PC-9 (cell line): ENCODE measurements at regions not wholly inside any gene's neighbourhood (a gene's known extent, or its start where the extent isn't known, plus 50 kb on each side); places are given as distances from the start of the nearest gene placed in this dataset.

Experiments
- BruUV-seq: library from RNA; stranded (reverse); fragments of 400-500 nt; replicated peaks from 2 replicates; lab custom pipeline; 2021; lab: Mats Ljungman, UMichigan
- CTCF ChIA-PET: fragments of 300-600 bp; sonication (Branson Sonifier 250); formaldehyde crosslinking; loops from one replicate; lab custom pipeline; 2022; ENCODE audit warnings: antibody characterized with exemption; lab: Charles Lee
- POLR2A ChIA-PET: fragments of 300-600 bp; sonication (Branson Sonifier 250); formaldehyde crosslinking; loops from one replicate; lab custom pipeline; 2022; ENCODE audit warnings: antibody characterized with exemption; ENCODE audit not compliant: unreplicated experiment; lab: Charles Lee
- DNase-seq, 2 experiments: peaks; one replicate each; pipeline versions ENCODE4 v3.0.0 to v3.0.0-alpha.2; 2015 to 2022; ENCODE audit warnings: mixed read lengths in 1 of 2
- H2AFZ ChIP-seq: fragments of 200-600 bp; sonication (generic); 2 replicates; pipeline ENCODE4 v1.8.1; 2017; ENCODE audit warnings: antibody characterized with exemption
- H3F3A ChIP-seq: fragments of 200-600 bp; sonication (generic); 2 replicates; pipeline ENCODE4 v1.8.1; 2017; ENCODE audit warnings: antibody characterized with exemption, mild to moderate bottlenecking, low read depth; ENCODE audit not compliant: insufficient read depth
- H3K27ac ChIP-seq: fragments of 200-600 bp; sonication (generic); 2 replicates; pipeline ENCODE4 v1.6.1; 2016; ENCODE audit warnings: mixed run types
- H3K27me3 ChIP-seq: fragments of 200-600 bp; sonication (generic); 2 replicates; pipeline ENCODE4 v1.6.1; 2016; ENCODE audit warnings: low read depth, mixed run types; ENCODE audit not compliant: insufficient read depth
- H3K36me3 ChIP-seq: fragments of 200-600 bp; sonication (generic); 2 replicates; pipeline ENCODE4 v1.6.1; 2016; ENCODE audit warnings: low read depth, mixed run types
- H3K4me1 ChIP-seq: fragments of 200-600 bp; sonication (generic); replicated peaks from 2 replicates; pipeline ENCODE4 v1.6.1; 2016; ENCODE audit warnings: mixed run types; ENCODE audit not compliant: insufficient read depth
- H3K4me2 ChIP-seq: fragments of 200-600 bp; sonication (generic); 2 replicates; pipeline ENCODE4 v1.6.1; 2017; ENCODE audit warnings: mixed run types
- H3K4me3 ChIP-seq: fragments of 200-600 bp; sonication (generic); 2 replicates; pipeline ENCODE4 v1.6.1; 2016; ENCODE audit warnings: mixed run types
- H3K79me2 ChIP-seq: fragments of 200-600 bp; sonication (generic); 2 replicates; pipeline ENCODE4 v1.6.1; 2017; ENCODE audit warnings: low read depth, mixed run types
- H3K9me2 ChIP-seq: fragments of 200-600 bp; sonication (generic); 2 replicates; pipeline ENCODE4 v1.8.1; 2017; ENCODE audit warnings: mild to moderate bottlenecking; ENCODE audit not compliant: insufficient read depth
- H3K9me3 ChIP-seq: fragments of 200-600 bp; sonication (generic); 2 replicates; pipeline ENCODE4 v1.8.1; 2016; ENCODE audit warnings: low read depth; ENCODE audit not compliant: insufficient read depth
- H4K20me1 ChIP-seq: fragments of 200-600 bp; sonication (generic); 2 replicates; pipeline ENCODE4 v1.8.1; 2017; ENCODE audit not compliant: insufficient read depth
- CTCF ChIP-seq: fragments of 200-600 bp; sonication (generic); conservative IDR thresholded peaks from 2 replicates; pipeline ENCODE4 v1.6.1; 2017; ENCODE audit warnings: mixed run types, antibody characterized with exemption, mild to moderate bottlenecking, moderate library complexity
- EZH2 ChIP-seq: fragments of 200-600 bp; sonication (generic); IDR thresholded peaks from 2 replicates; pipeline ENCODE4 v1.8.0; 2017; ENCODE audit warnings: antibody characterized with exemption, low read depth
- intact Hi-C: fragments of 100-400 bp; cut with micrococcal nuclease; formaldehyde crosslinking; loops from one replicate; pipeline ENCODE4 v1.10.0; 2022; ENCODE audit not compliant: unreplicated experiment

GRCh38 chr11:93902921-93903320 is 52.5 kb upstream of the VSTM5 start:
- no peak for TF ChIP-seq CTCF
- TF ChIP-seq EZH2 = no peak
- CTCF ChIA-PET = no interaction called here
- no peaks in the 10 kb centered on the region for H3K79me2 ChIP-seq
- no peak overlapping the region for H3K4me3 ChIP-seq
- DNase-seq = no peak
- H2AFZ ChIP-seq = no peak overlapping the region
- POLR2A ChIA-PET = no interaction called here
- intact Hi-C loops = no loop called here
- H3K9me3 ChIP-seq = no peaks in the 10 kb centered on the region
- BruUV-seq = no TSS peak
- H3K9me2 ChIP-seq = no peaks in the 10 kb centered on the region; the same call in 1 of the 2 replicates
- no peaks in the 10 kb centered on the region for H3K36me3 ChIP-seq
- H3K4me2 ChIP-seq = no peak overlapping the region
- no peaks in the 10 kb centered on the region for H3K27me3 ChIP-seq
- H3K27ac ChIP-seq = no peak overlapping the region
- H4K20me1 ChIP-seq = no peaks in the 10 kb centered on the region
- no peaks in the 10 kb centered on the region for H3F3A ChIP-seq
- H3K4me1 ChIP-seq = no peaks in the 10 kb centered on the region

GRCh38 chr11:93903989-93904388 is 53.6 kb upstream of the VSTM5 start:
- POLR2A ChIA-PET = no interaction called here
- Histone ChIP-seq H3K9me2 (no peaks in the 10 kb centered on the region; the same call in 1 of the 2 replicates), H3K9me3 (no peaks in the 10 kb centered on the region), H3K4me2 (no peak overlapping the region), H3K27ac (no peak overlapping the region), H2AFZ (no peak overlapping the region), H3K79me2 (no peaks in the 10 kb centered on the region), H3K27me3 (no peaks in the 10 kb centered on the region), H3K4me3 (no peak overlapping the region), H3K36me3 (no peaks in the 10 kb centered on the region), H3K4me1 (peaks cover 7% of the 10 kb centered on the region), H4K20me1 (no peaks in the 10 kb centered on the region), H3F3A (no peaks in the 10 kb centered on the region)
- CTCF ChIA-PET = no interaction called here
- DNase-seq = no peak
- intact Hi-C loops = no loop called here
- no TSS peak for BruUV-seq
- TF ChIP-seq CTCF = no peak; the same call in 1 of the 2 replicates
- TF ChIP-seq EZH2 = no peak

- H2AFZ ChIP-seq = no peak overlapping the region
- H3K4me2 ChIP-seq = no peak overlapping the region
- peaks cover 9% of the 10 kb centered on the region for H3K4me1 ChIP-seq
- H3K9me2 ChIP-seq = no peaks in the 10 kb centered on the region; the same call in 1 of the 2 replicates
- TF ChIP-seq CTCF (no peak), EZH2 (no peak)
- H4K20me1 ChIP-seq = no peaks in the 10 kb centered on the region
- no peaks in the 10 kb centered on the region for H3K27me3 ChIP-seq
- intact Hi-C loops = no loop called here
- no peaks in the 10 kb centered on the region for H3K79me2 ChIP-seq
- CTCF ChIA-PET = no interaction called here
- no peak overlapping the region for H3K4me3 ChIP-seq
- BruUV-seq = no TSS peak
- H3K36me3 ChIP-seq = no peaks in the 10 kb centered on the region
- no peak for DNase-seq
- POLR2A ChIA-PET = no interaction called here
- H3K9me3 ChIP-seq = no peaks in the 10 kb centered on the region
- H3F3A ChIP-seq = no peaks in the 10 kb centered on the region
- no peak overlapping the region for H3K27ac ChIP-seq
Measured at GRCh38 chr11:93904716-93905115, 54.3 kb upstream of the VSTM5 start.
